ENCODE measurements at regions not wholly inside any gene's neighbourhood (a gene's known extent, or its start where the extent isn't known, plus 50 kb on each side); places are given as distances from the start of the nearest gene placed in this dataset.

DNA sequence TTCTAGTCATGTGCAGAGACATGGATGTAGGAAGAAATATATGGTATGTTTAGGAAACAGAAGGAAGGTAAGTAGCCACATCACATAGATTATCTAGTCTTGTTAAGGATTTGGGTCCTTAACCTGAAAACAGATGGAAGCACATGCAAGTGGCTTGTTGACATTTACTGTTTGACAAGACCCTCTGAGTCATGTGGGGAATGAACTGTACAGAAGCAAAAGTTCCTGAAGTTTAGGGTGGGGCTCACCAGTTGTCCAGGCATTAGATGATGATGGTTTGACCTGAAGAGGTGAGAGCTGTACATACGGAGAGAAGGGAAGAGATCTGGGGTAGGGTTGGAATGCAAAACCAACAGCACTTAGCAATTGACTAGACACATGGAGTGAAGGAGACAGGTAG, 281.1 kb upstream of the GRIP1 start:
- DNase-seq (ENCODE audit: low spot score) = no peak

DNA sequence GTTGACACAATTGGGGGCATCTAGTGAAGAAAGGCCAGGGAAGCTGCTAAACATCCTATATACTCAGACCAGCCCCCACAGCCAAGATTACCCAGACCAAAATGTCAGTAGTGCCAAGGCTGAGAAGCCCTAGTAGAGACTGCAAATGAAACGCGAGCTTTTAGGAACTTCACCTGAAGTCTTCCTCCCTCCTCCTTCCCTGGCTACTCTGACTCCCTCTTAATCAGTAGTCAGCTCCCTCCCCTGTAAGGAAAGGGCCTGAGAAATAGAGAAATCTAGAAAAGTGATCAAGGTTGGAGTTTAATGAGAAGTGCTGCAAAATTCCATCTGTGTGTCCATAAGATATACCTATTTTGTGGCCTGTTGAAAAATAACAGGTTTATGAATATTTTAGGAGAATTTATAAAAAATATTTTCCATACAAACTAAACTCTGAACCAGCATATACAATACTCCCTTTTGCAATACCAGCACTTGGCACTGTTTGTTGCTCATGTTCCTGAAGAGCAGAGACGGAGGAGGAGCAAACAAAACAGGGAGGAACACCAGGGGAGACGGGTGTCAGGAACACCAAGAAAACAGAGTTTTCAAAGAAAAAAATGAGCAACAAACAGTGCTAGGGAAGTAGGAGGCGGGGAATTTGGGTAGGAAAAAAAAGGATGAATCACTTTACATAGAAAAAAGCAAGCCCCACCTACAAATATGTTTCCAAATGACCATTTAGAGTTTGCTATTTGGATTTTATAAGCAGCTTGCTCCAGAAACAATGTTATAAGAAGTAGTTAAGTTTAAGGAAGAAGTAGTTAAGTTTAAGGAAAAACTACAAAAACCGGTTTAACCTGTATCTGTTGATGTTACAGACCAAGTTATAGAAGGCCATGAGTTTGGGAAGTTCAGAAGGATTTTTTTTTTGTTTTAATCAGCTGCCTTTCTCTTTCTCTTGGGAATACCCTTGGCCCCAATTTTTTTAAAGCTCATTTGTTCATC, 282.1 kb upstream of the GRIP1 start:
- peak; percentile 4 for DNase-seq (ENCODE audit: low spot score)

DNA sequence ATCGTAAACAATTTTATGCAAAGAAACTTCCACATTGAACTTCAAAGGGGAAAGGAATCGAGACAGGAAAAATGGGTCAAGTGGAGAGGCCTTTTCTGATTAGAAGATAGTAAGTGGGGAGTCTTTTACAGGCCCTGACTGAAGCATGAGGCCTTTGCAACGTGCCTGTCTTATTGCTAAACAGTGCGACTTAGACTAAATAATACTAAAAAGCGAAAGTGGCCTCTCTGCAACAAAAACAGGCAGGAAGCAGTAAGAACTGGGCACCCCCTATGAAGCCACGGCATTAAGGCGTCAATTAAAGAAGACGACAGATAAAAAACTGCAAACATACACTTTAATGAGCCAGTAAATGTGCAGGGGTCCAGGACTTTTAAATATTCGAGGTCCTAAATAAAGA, 283.4 kb upstream of the GRIP1 start:
- no peak for DNase-seq (ENCODE audit: low spot score)

- no peak for DNase-seq (ENCODE audit: low spot score)
Observed at GRCh38 chr12:66963901-66964300, 285.0 kb upstream of the GRIP1 start.

GRCh38 chr12:66964629-66965028, 285.8 kb upstream of the GRIP1 start:
- no peak for DNase-seq (ENCODE audit: low spot score)

- DNase-seq (ENCODE audit: low spot score) = no peak
Observed at GRCh38 chr12:66965621-66966020, 286.7 kb upstream of the GRIP1 start.

GRCh38 chr12:66971816-66972215, 292.9 kb upstream of the GRIP1 start:
- DNase-seq (ENCODE audit: low spot score) = no peak

DNA sequence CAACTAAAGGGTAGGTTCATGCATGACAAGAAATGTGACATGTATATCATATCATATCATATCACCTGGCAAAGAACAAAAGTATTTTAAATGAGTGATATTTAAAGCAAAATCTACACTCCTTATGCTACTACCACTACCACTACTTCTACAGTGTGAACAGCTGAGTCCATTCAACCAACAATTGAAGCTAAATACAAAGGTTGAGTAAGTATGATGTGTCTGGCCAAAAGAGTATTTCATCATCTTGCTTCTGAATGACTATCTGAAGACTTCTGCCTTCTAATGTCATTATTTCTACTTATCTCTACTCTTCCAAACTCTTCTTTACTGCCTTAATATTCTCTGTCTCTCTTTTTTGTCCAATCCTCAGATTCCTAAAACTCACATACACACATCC, 292.6 kb upstream of the CAND1 start:
- no peak for DNase-seq (ENCODE audit: low spot score)

- DNase-seq (ENCODE audit: low spot score) = no peak
Observed at GRCh38 chr12:66978802-66979201, 290.4 kb upstream of the CAND1 start.

GRCh38 chr12:66979251-66979650, 289.9 kb upstream of the CAND1 start:
- no peak for DNase-seq (ENCODE audit: low spot score)

GRCh38 chr12:66984077-66984476, 285.1 kb upstream of the CAND1 start:
- DNase-seq (ENCODE audit: low spot score) = no peak

DNA sequence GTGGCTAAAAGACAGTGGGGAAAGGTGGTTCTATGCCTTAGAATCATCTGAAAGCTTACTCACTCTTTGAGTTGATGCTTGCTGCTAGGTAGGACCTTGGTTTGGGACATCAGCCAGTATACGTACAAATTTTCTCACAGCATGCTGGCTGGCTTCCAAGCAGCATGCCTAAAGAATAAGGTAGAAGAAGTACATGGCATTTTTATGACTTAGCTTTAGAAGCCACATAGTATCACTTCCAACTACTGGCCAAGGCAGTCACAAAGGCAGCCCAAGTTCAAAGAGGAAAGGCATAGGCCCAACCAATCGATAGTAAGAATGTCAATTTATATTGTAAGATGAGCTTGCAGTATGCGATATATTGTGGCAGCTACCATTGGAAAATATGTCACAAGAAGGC, 284.2 kb upstream of the CAND1 start:
- no peak for DNase-seq (ENCODE audit: low spot score)

- DNase-seq (ENCODE audit: low spot score) = no peak
Observed at GRCh38 chr12:66999141-66999540, 270.0 kb upstream of the CAND1 start.

GRCh38 chr12:67001251-67001650, 267.9 kb upstream of the CAND1 start:
- DNase-seq (ENCODE audit: low spot score) = no peak

DNA sequence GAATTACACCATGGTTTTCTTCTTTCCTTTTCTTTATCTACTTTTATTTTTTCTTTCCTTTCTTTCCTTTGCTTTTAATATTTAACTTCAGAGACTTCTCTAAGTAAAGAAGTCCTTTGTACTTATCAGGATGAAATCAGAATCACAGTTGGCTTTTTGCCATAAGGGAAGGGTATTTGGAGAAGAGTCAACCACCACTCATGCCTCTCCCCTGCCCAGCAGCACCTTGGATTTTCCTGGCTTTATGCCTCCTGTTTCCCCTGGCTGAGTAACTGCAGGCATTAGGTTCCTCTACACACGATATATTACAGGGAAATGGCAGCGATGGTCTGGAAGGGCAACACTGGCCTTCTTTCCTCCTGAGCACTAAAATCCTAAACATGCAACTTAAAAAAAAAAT, 266.4 kb upstream of the CAND1 start:
- no peak for DNase-seq (ENCODE audit: low spot score)

- no peak for DNase-seq (ENCODE audit: low spot score)
Observed at GRCh38 chr12:67006610-67007009, 262.5 kb upstream of the CAND1 start.

DNA sequence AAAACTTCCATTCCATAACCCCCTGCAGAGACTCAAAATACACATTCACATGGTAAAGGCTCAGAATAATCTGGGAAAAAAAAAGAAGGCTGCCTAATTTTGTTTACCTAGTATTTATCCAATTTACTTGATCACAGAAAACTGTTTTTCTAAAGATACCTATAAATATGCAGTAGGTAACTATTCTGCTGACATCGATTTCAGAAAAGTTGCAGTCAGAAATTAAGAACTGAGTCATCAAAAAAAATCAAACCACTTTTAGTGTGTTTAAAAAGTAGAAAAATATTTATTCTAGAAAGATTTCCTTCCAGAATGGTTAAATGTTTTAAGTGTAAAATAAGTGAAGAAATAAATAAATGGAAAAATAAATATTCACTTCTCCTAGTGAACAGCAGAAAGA, 254.5 kb upstream of the CAND1 start:
- DNase-seq (ENCODE audit: low spot score) = no peak

DNA sequence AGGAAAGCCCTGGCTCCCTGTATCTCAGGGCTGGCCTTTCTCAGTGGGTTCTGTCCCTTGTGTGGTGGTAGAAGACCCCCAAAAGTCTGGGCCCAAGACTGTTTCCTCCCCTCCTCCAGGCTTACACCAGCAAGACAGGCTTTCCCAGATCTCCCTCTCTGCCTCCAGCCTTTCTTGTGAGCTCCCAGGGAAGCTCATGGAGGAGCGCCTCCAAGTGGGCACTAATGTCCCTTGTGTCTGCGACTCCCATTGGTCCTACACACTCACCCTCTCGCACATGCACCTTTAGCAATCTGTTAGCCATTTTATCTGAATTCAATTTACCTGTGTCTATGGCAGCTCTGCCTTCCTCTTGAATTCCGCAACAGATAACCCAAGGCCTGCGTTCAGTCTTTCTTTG, 251.1 kb upstream of the CAND1 start:
- DNase-seq (ENCODE audit: low spot score) = no peak

DNA sequence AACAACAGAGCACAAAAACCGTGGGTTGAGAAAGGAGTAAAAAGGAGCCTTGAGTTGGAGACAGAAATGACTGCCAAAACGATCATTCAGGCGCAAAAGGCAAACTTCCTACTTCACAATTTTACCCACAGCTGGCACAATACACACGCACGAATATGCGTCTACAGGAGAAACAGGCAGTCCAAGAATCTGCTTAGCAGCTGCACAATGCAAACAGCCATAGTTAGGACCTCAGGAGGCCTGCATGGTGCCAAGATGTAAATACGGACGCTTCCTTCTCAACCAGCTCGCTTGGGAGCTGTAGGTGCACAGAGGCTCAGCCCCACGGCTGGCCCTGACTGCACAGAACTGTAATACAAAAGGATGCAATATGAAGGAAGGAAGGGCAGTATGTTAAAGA, 250.1 kb upstream of the CAND1 start:
- no peak for DNase-seq (ENCODE audit: low spot score)

DNA sequence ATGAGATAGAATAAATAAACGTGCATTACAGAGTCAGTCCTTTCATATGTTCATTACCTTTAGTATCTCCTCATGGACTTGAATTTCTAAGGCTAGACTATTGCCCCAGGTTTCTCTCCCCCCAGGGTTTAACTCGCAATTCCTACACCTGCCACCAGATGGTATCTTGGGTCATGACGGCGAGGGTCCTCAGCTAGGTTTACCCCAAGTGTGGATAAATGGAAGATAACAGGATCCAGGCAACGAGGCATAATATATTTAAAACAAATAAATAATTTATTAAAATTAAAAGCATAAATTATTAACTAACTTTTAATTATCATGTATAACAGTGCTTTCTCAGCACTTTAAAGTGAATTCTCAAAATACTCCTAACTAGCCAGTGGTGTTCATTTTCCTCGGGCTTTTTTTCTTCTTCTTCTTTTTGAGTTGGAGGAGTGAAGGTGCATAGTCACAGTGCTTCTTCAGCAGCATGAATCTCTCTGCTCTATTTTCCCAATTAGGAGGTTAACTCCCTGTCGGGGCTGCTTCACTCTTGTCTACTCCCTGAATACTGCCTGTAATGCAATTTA, 243.5 kb upstream of the CAND1 start:
- DNase-seq (ENCODE audit: low spot score) = no peak

GRCh38 chr12:67026487-67027246, 242.5 kb upstream of the CAND1 start:
- DNase-seq (ENCODE audit: low spot score) = no peak

GRCh38 chr12:67028529-67028928, 240.6 kb upstream of the CAND1 start:
- no peak for DNase-seq (ENCODE audit: low spot score)
